Coronary artery (tissue), 2 donors: ENCODE measurements at regions not wholly inside any gene's neighbourhood (a gene's known extent, or its start where the extent isn't known, plus 50 kb on each side); places are given as distances from the start of the nearest gene placed in this dataset.
"Not testable (repeated sequence)": the region's sequence is repeated elsewhere in the genome, so short reads cannot be mapped to it uniquely, and the experiment has no call there.

Experiments
- DNase-seq: peaks from one replicate; pipeline ENCODE4 v3.0.0-alpha.2; 2017; ENCODE audit warnings: low spot score
- H3K27ac ChIP-seq, 2 donors: fragments of 200-600 bp; sonication (generic); one replicate each; pipeline ENCODE4 v1.5.1; 2016 to 2019
- H3K4me3 ChIP-seq: fragments of 200-600 bp; sonication (generic); 2 replicates; pipeline ENCODE4 v1.5.1; 2016; ENCODE audit warnings: mild to moderate bottlenecking, moderate library complexity
- TF ChIP-seq, protein P1 (sequence below): fragments of 200-600 bp; sonication (generic); IDR thresholded peaks from one replicate; pipeline ENCODE4 v1.5.1; 2019; ENCODE audit warnings: antibody characterized with exemption

DNA sequence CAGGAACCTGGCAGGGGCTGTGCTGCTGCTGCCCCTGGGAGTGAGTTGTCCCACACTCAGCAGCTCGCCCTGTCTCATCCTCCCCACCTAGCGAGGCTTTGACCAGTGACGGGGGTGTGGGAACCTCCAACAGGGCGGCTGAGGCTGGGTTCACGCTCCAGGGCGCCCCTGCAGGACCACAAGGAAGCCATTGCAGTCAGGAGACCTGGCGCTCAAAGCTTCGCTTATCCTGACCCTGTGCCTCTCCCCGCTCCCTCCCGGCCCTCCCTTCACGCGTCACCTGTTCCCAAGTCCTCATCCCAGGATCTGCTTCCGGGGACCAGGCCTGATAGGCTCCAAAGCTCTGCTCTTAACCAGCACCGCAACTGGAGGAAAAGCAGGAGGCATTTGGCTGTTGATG is 272.0 kb upstream of the SFSWAP start:
- TF ChIP-seq, protein P1, sequence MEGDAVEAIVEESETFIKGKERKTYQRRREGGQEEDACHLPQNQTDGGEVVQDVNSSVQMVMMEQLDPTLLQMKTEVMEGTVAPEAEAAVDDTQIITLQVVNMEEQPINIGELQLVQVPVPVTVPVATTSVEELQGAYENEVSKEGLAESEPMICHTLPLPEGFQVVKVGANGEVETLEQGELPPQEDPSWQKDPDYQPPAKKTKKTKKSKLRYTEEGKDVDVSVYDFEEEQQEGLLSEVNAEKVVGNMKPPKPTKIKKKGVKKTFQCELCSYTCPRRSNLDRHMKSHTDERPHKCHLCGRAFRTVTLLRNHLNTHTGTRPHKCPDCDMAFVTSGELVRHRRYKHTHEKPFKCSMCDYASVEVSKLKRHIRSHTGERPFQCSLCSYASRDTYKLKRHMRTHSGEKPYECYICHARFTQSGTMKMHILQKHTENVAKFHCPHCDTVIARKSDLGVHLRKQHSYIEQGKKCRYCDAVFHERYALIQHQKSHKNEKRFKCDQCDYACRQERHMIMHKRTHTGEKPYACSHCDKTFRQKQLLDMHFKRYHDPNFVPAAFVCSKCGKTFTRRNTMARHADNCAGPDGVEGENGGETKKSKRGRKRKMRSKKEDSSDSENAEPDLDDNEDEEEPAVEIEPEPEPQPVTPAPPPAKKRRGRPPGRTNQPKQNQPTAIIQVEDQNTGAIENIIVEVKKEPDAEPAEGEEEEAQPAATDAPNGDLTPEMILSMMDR: no peak
- Histone ChIP-seq H3K4me3 (no peak overlapping the region), H3K27ac (no peak overlapping the region)
- no peak for DNase-seq

GRCh38 chr12:131439752-131440151 is 271.1 kb upstream of the SFSWAP start:
- not testable (repeated sequence) for H3K4me3 ChIP-seq, H3K27ac ChIP-seq, DNase-seq

DNA sequence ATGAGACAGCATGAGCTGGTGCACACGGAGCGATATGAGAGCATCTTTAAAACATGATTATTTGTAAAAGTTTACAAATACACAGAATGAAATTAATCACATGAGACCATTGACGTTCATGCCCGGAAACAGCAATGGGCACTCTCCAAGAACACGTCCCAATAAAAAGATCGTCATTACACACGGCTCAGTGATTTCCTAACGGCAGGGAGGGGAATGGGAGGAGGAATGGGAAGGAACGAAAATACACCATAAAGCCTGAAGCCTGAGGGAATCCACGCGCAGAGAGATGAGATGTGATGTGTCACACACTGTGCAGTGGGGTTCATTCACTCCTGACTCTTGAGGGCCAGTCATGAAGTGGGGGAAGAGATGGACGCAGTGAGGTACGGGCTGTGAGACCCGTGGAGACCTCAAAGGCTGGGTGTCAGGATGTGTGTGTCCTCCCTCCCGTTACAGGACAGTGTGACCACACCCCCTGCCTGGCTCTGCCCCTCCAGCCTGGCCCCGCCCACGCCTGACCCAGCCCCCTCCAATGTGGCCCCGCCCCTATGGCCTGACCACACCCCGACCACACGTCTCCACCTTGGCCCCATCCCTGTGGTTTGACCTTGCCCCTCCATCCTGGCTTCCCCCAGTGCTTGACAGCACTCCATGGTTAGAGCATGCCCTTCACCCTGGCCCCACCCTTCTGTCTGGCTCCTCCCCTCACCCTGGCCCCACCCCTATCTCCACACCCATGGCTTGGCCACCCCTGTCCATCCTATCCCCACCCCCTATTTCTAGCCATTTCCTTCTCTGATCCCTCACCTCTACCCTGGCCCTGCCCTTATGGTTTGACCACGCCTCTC is 270.5 kb upstream of the SFSWAP start:
- not testable (repeated sequence) for H3K27ac ChIP-seq, DNase-seq, H3K4me3 ChIP-seq

DNA sequence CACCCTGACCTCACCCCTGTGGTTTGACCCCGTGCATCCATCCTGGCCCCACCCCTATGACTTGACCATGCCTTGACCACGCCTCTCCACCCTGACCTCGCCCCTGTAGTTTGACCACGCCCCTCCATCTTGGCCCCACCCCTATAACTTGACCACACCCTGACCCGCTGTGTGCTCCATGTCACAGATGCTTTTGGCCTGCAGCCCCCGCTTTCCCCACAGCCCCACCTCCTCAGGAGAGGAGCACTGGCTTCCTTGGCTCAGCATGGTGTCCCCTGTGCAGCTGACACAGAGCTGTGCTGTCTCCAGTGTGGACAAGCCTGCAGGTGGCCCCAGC is 269.9 kb upstream of the SFSWAP start:
- DNase-seq: no peak
- TF ChIP-seq, protein P1: no peak

GRCh38 chr12:131441638-131442336 is 269.1 kb upstream of the SFSWAP start:
- TF ChIP-seq, protein P1: no peak
- H3K4me3 ChIP-seq: no peak overlapping the region
- no peak overlapping the region for H3K27ac ChIP-seq
- DNase-seq: no peak

More for the DNA sequence above, 269.9 kb upstream of the SFSWAP start:
- Histone ChIP-seq H3K27ac (no peak overlapping the region), H3K4me3 (no peak overlapping the region)

GRCh38 chr12:131442337-131442918 is 268.5 kb upstream of the SFSWAP start:
- H3K4me3 ChIP-seq: no peak overlapping the region
- no peak overlapping the region for H3K27ac ChIP-seq
- DNase-seq: no peak
- TF ChIP-seq, protein P1: no peak

GRCh38 chr12:131443019-131444000 is 267.6 kb upstream of the SFSWAP start:
- no peak overlapping the region for H3K27ac ChIP-seq
- TF ChIP-seq, protein P1: no peak
- no peak for DNase-seq
- H3K4me3 ChIP-seq: no peak overlapping the region
